Heart left ventricle (tissue), 13 donors: ENCODE measurements at regions not wholly inside any gene's neighbourhood (a gene's known extent, or its start where the extent isn't known, plus 50 kb on each side); places are given as distances from the start of the nearest gene placed in this dataset.

Source experiments
- CTCF ChIP-seq, 12 donors: fragments of 200-600 bp; sonication (generic) in 4 of 12; IDR thresholded peaks; one replicate each; pipeline versions ENCODE4 v1.5.0 to v1.8.0; 2018 to 2022; ENCODE audit warnings: antibody characterized with exemption in 12 of 12, mild to moderate bottlenecking in 5 of 12
- POLR2A ChIP-seq, 2 donors: fragments of 450-650 bp; IDR thresholded peaks; one replicate each; pipeline ENCODE4 v1.6.1; 2017; ENCODE audit warnings: antibody characterized with exemption in 2 of 2, mild to moderate bottlenecking in 2 of 2, moderate library complexity in 2 of 2
- donor health status: ischemic (EF 13 %, LVEDD 7.1; RV severe dilation, severe dysfunction).
- donor health status: DM: no; HTN: yes; CAD: no.
- donor health status: DM: no; HTN: no; CAD: no.
- donor health status: ischemic (EF 25% LVEDD 6.9; RV normal size, moderate dysfunction).
- donor health status: ischemic (EF 25% LVEDD 5.7; RV mildly dilated, moderate dysfunction).
- donor health status: ischemic (EF 35%, LVEDD 5.7; RV mildly dilated, moderate dysfunction).
- donor health status: nonischemic (EF 11% LVEDD 7.7; RV severe dilation, severe dysfunction).
- donor health status: DM: yes; HTN: yes; CAD: no.
- donor health status: PGD.
- donor health status: ischemic (EF 29% LVEDD 5.4; RV normal size, mild dysfunction).
- donor health status: nonischemic (EF 23%, LVEDD 6.1; RV moderate dilation, normal function).

GRCh38 chr14:57078054-57078453 lies 190.7 kb downstream of the EXOC5 start:
- TF ChIP-seq CTCF (IDR thresholded peaks at IDR 0.05) = no peak
- TF ChIP-seq POLR2A (IDR thresholded peaks at IDR 0.05) = no peak
